Right cardiac atrium (tissue), 5 donors: ENCODE measurements at regions not wholly inside any gene's neighbourhood (a gene's known extent, or its start where the extent isn't known, plus 50 kb on each side); places are given as distances from the start of the nearest gene placed in this dataset.
"Not testable (repeated sequence)": the region's sequence is repeated elsewhere in the genome, so short reads cannot be mapped to it uniquely, and the experiment has no call there.

Experiments
- ATAC-seq, 2 donors: fragments of 200-7000 bp; cut with Tn5 transposase; one replicate each; pipeline versions ENCODE4 v1.8.0 to v1.9.1; 2020; ENCODE audit warnings: moderate library complexity in 2 of 2, mild to moderate bottlenecking in 1 of 2
- DNase-seq, 3 donors: peaks; one replicate each; pipeline ENCODE4 v3.0.0-alpha.2; 2020
- H3K27ac ChIP-seq: one replicate; pipeline ENCODE4 v1.5.1; 2013; ENCODE audit warnings: mild to moderate bottlenecking, low read length, control low read depth, moderate library complexity
- H3K27me3 ChIP-seq: one replicate; pipeline ENCODE4 v1.6.1; 2013; ENCODE audit not compliant: control insufficient read depth, insufficient read depth
- H3K4me1 ChIP-seq: one replicate; pipeline ENCODE4 v1.6.1; 2013; ENCODE audit warnings: low read length; ENCODE audit not compliant: control insufficient read depth, insufficient read depth
- H3K4me3 ChIP-seq: one replicate; pipeline ENCODE4 v1.5.1; 2013; ENCODE audit warnings: low read length, control low read depth
- H3K9me3 ChIP-seq: one replicate; pipeline ENCODE4 v1.6.1; 2013; ENCODE audit warnings: low read length; ENCODE audit not compliant: control insufficient read depth
- WGBS: extraction: QIAGEN DNeasy Blood & Tissue Kit; methylation state at CpG from one replicate; pipeline ENCODE4 v1.1.7; 2013; 5-methylcytosine and 5-hydroxymethylcytosine counted together
- intact Hi-C, 4 donors: fragments of 100-400 bp; cut with DNase I; formaldehyde crosslinking; loops; one replicate each; pipeline versions ENCODE4 v1.11.0 to v1.14.0; 2022 to 2023
- donor health status: healthy with polysubstance abuse.
- donor health status: DM: no; HTN: yes; CAD: no.
- donor health status: DM: no; HTN: no; CAD: no.
- donor health status: DM: no; HTN: yes; CAD: no; lungs with severe emphysema.
- donor health status: DM: yes; HTN: yes; CAD: no.

DNA sequence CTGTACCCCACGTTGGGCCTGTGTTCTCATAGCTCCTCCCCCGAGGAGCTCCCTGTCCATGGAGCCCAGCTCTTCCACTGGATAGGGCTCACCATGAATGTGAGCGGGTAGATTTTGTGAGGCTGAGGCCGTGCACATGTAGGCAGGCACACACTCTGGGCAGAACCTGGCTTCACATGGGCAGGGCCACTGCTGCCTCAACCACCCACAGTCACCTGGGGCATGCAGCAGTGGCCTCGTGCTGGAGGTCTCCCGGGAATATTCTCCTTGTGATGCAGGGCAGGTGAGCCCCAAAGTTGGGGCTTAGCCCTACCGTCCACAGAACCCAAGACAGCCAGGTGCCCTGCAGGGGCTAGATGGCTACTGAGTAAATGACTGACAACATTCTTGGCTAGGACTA lies 116.6 kb downstream of the TMEM130 start:
- Histone ChIP-seq H3K9me3 (no peaks in the 10 kb centered on the region), H3K27me3 (no peaks in the 10 kb centered on the region), H3K4me1 (no peaks in the 10 kb centered on the region), H3K4me3 (no peak overlapping the region), H3K27ac (no peak overlapping the region)
- ATAC-seq (no peak), DNase-seq (no peak)
- 88% methylated on average over 7 of the region's 7 CpGs for WGBS
- intact Hi-C loops, result loop anchor here in 1 of 4 donors (10.0 kb wide), 1 partner anchor 92 kb away; no protein-coding TSS in a partner anchor

DNA sequence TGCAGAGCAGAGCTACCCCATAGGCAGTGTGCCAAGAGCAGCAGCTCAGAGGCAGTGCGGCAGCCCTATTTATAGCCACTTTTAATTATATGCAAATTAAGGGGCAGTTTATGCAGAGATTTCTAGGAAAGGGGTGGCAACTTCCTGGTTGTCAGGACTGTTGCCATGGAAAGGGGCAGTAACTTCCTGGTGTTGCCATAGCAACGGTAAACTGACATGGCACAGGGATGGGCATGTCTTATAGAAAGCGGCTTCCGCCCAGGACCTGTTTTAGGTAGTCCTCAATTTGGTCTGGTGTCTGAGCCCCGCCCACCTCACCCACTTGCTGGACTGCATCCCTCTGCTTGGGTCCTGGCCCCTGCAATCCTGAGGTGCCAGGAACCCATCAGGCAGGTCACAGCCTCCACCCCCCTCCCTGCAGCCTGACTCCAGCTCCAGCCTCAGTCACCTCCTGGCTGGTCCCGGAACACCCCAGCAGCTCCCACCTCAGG lies 115.8 kb downstream of the TMEM130 start:
- no peak overlapping the region for H3K27ac ChIP-seq
- H3K27me3 ChIP-seq, result no peaks in the 10 kb centered on the region
- H3K4me1 ChIP-seq, result no peaks in the 10 kb centered on the region
- no peaks in the 10 kb centered on the region for H3K9me3 ChIP-seq
- DNase-seq, result no peak
- no peak overlapping the region for H3K4me3 ChIP-seq
- ATAC-seq, result peak in 1 of 2 donors; percentile 20
- intact Hi-C loops, result loop anchor here in 2 of 4 donors (2.0 to 10.0 kb wide), 2 partner anchors 87 to 91 kb away; no protein-coding TSS in a partner anchor
- 66% methylated on average over 6 of the region's 6 CpGs for WGBS

DNA sequence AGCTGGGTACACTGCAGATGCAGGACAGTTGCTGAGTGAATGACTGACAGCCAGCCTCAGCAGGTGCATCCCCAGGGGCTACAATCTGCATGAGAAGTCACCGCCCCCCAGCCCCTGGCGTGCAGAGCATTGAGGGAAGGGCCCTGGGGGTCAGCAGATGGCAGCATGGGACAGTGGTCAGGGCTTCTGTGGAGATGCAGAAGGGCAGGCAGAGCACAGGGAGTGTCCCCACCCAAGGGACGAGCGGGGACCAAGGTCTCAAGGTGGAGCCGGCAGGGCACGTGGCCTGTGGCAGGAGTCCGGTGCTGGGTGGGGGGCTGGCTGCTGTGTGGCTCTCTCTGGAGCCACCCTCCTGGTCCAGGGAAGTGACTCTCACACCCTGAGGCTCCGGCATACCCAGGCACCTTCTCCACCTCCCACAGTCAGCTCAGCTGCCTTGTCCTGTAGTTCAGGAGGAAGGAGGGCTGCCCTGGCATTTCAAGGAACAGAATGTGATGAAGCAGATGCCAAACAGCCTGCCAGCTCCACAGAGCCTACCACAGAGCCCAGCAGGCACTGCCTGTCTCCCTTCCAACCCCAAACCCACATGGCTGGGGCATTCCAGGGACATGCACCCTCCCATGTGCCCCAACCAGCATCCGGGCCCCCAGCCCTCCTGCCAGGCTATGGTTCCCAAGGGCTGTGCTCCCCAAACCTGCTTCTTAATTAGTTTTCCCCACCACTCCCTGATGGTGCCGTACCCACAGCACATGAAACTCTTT lies 114.5 kb downstream of the TMEM130 start:
- Histone ChIP-seq H3K4me1 (no peaks in the 10 kb centered on the region), H3K9me3 (no peaks in the 10 kb centered on the region), H3K4me3 (no peak overlapping the region), H3K27ac (no peak overlapping the region), H3K27me3 (no peaks in the 10 kb centered on the region)
- 52% methylated on average over 10 of the region's 10 CpGs for WGBS
- ATAC-seq, result peak; percentile 60 to 69
- DNase-seq, result peak in 1 of 3 donors; percentile 37
- intact Hi-C loops, result loop anchor here (2.0 to 10.0 kb wide), 3 partner anchors 82 to 89 kb away; no protein-coding TSS in a partner anchor

DNA sequence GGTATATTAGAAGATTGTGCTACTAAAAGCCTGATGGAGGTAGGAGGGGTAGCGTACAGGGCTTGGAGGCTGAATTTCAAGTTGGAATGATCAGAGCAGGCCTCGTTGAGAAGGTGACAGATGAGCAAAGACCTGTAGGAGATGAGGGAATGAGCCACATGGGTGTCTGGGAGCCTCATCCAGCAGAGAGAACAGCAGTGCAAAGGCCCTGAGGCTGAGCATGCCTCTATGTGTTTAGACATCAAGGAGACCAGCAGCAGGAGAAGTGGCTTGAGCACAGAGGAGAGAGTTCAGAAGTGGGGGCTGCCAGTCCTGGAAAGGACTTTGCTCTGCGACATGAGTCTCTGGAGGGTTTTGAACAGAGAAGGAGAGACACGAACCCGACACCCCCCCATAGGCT lies 111.7 kb downstream of the TMEM130 start:
- DNase-seq, result no peak
- Histone ChIP-seq H3K27ac (no peak overlapping the region), H3K4me1 (no peaks in the 10 kb centered on the region), H3K9me3 (no peaks in the 10 kb centered on the region), H3K4me3 (no peak overlapping the region), H3K27me3 (no peaks in the 10 kb centered on the region)
- 92% methylated on average over 5 of the region's 5 CpGs for WGBS
- no peak for ATAC-seq
- intact Hi-C loops, result loop anchor here in 3 of 4 donors (5.0 to 10.0 kb wide), 2 partner anchors 79 to 87 kb away; no protein-coding TSS in a partner anchor

DNA sequence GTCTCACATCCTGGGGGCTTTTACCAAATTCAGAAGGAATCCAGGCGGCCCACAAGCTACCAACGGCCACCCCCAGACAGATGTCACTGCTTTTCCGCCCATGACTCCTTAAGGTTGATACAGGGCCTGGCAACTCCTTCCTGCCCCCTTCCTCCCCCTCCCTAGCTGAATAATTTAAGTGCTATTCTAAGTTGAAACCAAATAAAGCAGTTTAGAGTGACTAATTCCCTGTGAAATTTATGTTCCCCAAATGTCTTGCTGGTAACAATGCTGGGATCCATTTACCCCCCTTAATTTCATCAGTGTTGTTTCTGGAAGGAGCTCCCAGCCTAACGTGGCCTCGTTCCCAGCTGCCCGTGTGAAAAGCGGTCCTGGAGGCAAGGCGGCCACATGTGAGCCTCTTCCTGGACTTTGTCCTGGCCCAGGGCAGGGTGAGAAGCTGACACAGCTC lies 109.6 kb downstream of the TMEM130 start:
- Histone ChIP-seq H3K27ac (no peak overlapping the region), H3K27me3 (no peaks in the 10 kb centered on the region), H3K4me1 (no peaks in the 10 kb centered on the region), H3K9me3 (no peaks in the 10 kb centered on the region), H3K4me3 (no peak overlapping the region)
- WGBS, result 69% methylated on average over 8 of the region's 8 CpGs
- intact Hi-C loops, result no loop called here
- DNase-seq (no peak), ATAC-seq (no peak)

DNA sequence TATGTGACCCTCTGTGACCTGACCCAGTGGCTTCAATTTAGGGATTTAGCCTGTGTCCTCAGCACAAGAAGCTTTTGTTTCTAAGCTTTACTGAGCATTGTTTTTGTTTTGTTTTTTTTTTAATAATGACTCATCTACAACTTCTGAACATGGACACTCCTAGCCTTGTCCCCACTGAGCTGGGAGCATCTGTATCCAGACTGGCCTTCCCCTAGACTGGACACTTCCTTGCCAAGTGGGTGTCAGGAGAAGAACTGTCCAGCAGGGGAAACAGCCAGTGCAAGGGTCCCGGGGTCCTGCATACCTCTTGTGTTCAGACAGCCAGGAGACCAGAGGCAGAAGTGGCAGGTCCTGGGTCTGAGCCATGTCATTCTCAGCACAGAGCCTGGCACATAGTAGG lies 108.6 kb downstream of the TMEM130 start:
- Histone ChIP-seq H3K27ac (no peak overlapping the region), H3K27me3 (no peaks in the 10 kb centered on the region), H3K4me3 (no peak overlapping the region), H3K9me3 (no peaks in the 10 kb centered on the region), H3K4me1 (no peaks in the 10 kb centered on the region)
- DNase-seq, result no peak
- peak in 1 of 2 donors; percentile 26 for ATAC-seq
- intact Hi-C loops, result no loop called here
- WGBS, result 69% methylated on average over 1 of the region's 1 CpG

DNA sequence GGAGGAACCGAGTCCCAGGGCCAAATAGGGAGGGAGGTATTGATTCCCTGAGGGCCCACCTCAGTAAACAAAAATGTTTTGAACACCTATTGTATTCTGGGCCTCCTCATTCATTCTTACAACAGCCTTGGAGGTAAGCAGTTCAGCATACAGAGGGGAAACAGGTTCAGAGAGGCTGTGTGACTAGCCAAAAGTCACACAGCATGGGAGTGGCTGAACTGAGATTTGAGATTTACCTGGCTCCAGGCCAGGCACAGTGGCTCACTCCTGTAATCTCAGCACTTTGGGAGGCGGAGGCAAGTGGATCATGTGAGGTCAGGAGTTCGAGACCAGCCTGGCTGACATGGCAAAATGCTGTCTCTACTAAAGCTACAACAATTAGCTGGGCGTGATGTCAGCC lies 107.2 kb downstream of the TMEM130 start:
- intact Hi-C loops, result no loop called here
- WGBS, result 65% methylated on average over 4 of the region's 4 CpGs
- no peak for DNase-seq
- Histone ChIP-seq H3K9me3 (no peaks in the 10 kb centered on the region), H3K4me1 (no peaks in the 10 kb centered on the region), H3K4me3 (no peak overlapping the region), H3K27me3 (no peaks in the 10 kb centered on the region), H3K27ac (no peak overlapping the region)
- no peak for ATAC-seq

DNA sequence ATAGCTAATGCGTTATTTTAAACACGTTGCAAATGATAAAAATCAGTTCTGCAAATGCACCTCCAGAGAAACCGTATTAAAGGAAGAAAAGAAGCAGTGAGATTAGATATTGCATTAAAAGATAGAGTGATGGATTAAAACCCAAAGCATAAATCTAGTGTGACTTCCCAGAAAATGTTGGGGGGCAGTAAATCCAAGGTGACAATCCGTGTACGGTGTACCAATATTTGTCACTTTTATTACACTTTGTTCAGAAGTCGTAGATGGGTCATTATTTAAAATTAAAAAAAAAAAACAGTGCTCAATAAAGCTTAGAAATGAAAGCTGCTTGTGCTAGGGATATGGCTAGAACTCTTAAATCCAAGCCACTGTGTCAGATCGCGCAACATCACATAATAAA lies 106.4 kb downstream of the TMEM130 start:
- intact Hi-C loops, result no loop called here
- no peak overlapping the region for H3K4me3 ChIP-seq
- H3K9me3 ChIP-seq, result no peaks in the 10 kb centered on the region
- H3K4me1 ChIP-seq, result no peaks in the 10 kb centered on the region
- no peak overlapping the region for H3K27ac ChIP-seq
- ATAC-seq (no peak), DNase-seq (no peak)
- H3K27me3 ChIP-seq, result no peaks in the 10 kb centered on the region
- 74% methylated on average over 8 of the region's 8 CpGs for WGBS

DNA sequence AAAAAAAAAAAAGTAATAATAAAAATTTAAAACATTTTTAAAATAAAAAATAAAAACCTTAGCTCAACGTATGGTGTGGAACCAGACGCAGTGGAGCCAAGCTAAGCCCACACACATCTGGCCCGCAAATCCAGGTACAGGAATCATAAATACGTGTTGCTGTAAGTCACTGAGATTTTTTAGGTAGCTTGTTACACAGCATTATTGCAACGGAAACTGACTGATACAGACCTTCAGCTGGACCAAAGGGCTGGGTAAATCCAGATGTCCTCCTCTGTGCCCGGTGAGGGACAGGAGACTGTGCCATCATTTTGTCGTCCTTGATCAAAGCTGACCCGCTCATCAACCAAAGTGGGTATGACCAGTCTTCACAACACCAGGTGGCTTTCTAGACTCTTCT lies 104.9 kb downstream of the TMEM130 start:
- no peaks in the 10 kb centered on the region for H3K27me3 ChIP-seq
- intact Hi-C loops, result no loop called here
- no peak overlapping the region for H3K27ac ChIP-seq
- 77% methylated on average over 8 of the region's 8 CpGs for WGBS
- H3K4me3 ChIP-seq, result no peak overlapping the region
- no peaks in the 10 kb centered on the region for H3K4me1 ChIP-seq
- DNase-seq, result no peak
- H3K9me3 ChIP-seq, result no peaks in the 10 kb centered on the region
- ATAC-seq, result no peak

DNA sequence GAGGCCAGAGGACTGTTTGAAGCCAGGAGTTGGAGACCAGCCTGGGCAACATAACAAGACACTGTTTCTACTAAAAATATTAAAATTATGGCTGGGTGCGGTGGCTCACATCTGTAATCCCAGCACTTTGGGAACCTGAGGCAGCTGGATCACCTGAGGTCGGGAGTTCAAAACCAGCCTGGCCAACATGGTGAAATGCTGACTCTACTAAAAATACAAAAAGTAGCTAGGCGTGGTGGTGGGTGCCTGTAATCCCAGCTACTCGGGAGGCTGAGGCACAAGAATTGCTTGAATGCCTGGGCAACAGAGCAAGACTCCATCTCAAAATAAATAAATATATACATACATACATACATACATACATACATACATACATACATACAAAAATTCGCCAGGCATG lies 99.7 kb downstream of the TMEM130 start:
- H3K9me3 ChIP-seq, ATAC-seq, H3K27ac ChIP-seq, DNase-seq, H3K4me3 ChIP-seq, H3K27me3 ChIP-seq, H3K4me1 ChIP-seq, intact Hi-C loops: not testable (repeated sequence)
- WGBS, result 85% methylated on average over 5 of the region's 5 CpGs

DNA sequence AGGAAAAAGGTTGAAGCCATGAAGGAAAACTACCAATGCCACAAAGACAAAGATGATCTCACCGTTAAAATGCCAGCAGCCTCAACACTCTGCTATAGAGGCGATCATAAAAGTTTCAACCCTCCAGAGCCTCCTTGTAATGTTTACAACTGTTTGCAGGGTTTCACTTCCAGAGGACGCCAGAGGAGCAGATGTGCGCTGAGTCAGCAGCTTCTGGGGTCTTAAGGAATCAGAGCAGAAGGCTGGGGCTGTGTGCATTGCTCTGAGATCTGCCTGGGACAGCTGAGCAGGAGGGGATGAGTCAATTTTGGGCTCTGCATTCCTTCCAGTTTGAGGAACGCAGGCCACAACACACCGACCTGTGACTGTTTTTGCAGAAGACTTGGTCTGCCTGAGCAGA lies 98.3 kb downstream of the TMEM130 start:
- no peak for DNase-seq
- intact Hi-C loops, result no loop called here

More for the DNA sequence above, 98.3 kb downstream of the TMEM130 start:
- Histone ChIP-seq H3K4me3 (no peak overlapping the region), H3K27ac (no peak overlapping the region), H3K9me3 (no peaks in the 10 kb centered on the region), H3K4me1 (no peaks in the 10 kb centered on the region), H3K27me3 (no peaks in the 10 kb centered on the region)
- 41% methylated on average over 6 of the region's 6 CpGs for whole genome bisulfite sequencing
- no peak for ATAC-seq
